Stimulated activated CD4-positive, alpha-beta T cell treated with anti-CD3 and anti-CD28 coated beads, Interleukin-1b, Interleukin-23, amount 100 ng/mL, for 48 hours (primary cell): ENCODE measurements at regions not wholly inside any gene's neighbourhood (a gene's known extent, or its start where the extent isn't known, plus 50 kb on each side); places are given as distances from the start of the nearest gene placed in this dataset.

Source experiments
- DNase-seq: peaks from one replicate; pipeline ENCODE4 v3.0.0-alpha.2; 2020

GRCh38 chr15:93212578-93212977, 123.6 kb upstream of the RGMA start:
- DNase-seq = no peak

DNA sequence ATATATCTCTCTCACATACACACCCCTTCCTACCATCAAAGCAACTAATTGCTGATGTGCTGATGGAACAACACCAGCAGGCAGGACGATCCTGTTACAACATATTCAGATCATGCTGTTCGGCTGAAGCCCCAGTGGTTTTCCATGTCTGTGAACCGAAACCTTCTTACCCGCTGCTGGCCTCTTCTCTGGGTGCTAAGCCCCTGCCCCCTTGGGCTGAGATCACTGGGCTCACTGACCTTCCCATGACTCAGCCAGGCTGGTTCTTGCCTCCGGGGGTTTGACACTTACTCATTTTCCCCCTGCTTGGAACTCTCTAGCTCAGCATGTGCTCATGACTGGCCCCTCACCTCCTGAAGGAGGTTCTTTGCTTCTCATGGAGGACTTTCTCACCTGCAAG, 122.0 kb upstream of the RGMA start:
- no peak for DNase-seq

DNA sequence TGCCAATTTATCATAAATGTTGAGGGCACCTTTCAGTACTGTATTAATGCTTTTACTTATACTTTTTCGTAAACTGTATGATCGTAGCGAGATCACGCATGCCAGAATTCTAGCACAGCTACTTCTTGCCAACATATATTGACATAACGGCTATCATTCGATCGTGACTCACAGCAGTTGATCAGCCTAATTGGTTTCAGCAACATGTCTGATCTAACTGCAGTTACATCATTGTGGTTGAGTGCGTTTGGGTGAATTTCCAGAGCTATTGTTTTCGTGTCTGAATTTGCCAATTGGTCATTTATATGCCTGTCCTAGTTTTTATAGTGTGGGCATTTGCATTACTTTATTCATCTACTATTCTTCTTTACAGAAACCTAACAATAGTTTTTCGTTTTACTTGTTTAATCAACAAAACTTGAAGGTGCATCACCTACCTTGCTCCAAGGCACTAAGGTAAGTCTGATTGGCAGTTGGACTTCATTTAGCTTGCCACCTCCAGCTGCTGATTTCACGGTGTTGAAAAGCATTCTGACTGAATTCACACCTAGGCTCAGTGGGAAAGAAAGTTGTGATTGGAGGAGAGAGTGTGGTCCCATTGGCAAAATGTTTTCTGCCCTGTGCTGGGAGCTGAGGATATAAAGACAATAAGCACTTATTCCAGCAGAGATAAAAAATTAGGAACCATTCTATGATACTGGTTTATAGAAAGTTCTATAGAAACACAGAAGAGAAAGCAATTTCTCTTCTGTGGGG, 120.9 kb upstream of the RGMA start:
- DNase-seq = no peak

- no peak for DNase-seq
Measured at GRCh38 chr15:93206893-93207292, 117.9 kb upstream of the RGMA start.

- DNase-seq = no peak
Measured at GRCh38 chr15:93205413-93205812, 116.4 kb upstream of the RGMA start.

GRCh38 chr15:93203036-93203435, 114.0 kb upstream of the RGMA start:
- no peak for DNase-seq

- no peak for DNase-seq
Measured at GRCh38 chr15:93202405-93202804, 113.4 kb upstream of the RGMA start.

- no peak for DNase-seq
Measured at GRCh38 chr15:93201940-93202339, 112.9 kb upstream of the RGMA start.

DNA sequence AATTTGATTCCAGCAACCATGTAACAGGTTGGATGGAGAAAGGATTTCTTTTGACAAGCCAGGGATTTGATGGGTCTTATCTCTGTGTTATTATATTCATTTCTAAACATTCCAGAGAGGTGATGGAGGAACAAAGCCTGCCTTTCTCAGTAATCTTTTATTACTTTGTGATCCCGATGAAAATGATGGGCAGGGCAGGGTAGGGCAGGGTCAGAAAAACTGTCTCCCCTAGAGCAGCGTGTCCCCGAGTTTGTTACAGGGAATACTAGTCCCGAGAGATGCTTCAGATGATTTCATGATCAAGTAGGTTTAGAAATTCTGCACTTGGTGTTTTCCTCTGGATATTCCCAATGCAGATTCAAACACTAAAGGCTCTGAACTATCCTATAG, 111.8 kb upstream of the RGMA start:
- no peak for DNase-seq

DNA sequence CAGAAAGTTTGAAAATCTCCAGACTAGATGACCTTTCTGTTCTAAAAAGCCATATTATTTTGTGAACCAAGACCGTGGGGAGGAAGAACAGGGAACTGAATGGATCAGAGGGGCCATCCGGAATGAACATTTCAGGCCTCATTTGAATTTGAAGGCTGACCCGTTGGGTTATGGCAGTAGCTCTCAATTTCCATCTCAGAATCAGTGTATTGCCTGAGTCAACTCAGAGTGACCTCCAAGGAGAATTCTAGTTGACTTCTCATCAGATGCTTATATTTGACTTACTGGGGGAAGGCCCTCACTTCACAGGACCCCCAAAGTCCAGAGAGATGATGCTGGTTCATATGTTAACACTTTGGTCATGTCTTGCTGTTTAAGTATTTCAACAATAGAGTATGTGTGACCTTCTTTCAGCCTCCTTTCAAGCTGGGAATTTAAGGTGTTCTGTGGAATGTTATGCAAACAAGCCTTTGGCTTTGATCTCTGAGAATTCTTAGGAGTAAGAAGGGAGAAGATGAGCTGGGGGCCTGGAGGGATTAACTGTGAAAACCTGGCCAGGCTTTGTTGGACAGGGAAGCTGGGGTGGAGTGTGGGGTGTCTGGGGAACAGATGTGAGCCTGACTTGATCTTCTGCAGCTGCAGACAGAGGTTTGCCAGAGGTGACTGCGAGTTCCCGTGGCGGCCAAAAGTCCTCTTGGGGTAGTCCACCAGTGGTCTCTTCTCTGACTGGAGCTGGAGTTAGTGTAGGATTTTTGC, 111.2 kb upstream of the RGMA start:
- DNase-seq = no peak

GRCh38 chr15:93196135-93196670, 107.2 kb upstream of the RGMA start:
- no peak for DNase-seq

DNA sequence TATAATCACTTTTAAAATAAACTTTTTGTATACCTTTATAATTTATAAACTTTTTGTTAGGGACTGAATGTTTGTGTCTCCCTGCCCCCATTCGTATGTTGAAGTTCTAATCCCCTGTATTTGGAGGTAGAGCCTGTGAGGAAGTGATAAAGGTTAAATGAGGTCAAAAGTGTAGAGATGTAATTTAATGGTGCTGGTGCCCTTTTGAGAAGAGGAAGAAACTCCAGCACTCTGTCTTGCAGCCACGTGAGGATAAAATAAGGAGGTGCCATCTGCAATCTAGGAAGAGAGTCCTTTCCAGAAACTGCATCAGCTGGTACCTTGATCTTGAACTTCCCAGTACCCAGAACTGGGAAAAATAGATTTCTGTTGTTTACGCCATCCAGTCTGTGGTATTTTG, 106.1 kb upstream of the RGMA start:
- DNase-seq = no peak

DNA sequence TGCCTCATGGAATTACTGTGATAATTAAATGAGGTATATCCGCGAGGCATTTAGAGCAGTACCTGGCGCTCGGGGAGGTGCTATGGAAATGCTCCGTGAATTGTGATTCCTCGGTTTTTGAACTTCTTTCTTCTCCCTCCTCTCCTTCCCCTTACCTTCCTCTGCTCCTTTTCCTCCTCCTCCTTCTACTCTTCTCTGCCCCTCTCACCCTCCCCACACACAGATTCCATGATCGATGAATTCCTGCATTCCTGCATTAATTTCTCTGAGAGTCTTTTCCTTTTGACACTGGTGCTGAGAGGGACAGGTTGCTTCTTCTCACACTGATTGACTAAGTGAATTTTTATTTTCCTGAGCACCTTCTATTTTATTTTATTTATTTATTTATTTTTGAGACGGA, 101.2 kb upstream of the RGMA start:
- no peak for DNase-seq

- no peak for DNase-seq
Measured at GRCh38 chr15:93189561-93189960, 100.5 kb upstream of the RGMA start.

GRCh38 chr15:93188236-93188635, 99.2 kb upstream of the RGMA start:
- DNase-seq = no peak

DNA sequence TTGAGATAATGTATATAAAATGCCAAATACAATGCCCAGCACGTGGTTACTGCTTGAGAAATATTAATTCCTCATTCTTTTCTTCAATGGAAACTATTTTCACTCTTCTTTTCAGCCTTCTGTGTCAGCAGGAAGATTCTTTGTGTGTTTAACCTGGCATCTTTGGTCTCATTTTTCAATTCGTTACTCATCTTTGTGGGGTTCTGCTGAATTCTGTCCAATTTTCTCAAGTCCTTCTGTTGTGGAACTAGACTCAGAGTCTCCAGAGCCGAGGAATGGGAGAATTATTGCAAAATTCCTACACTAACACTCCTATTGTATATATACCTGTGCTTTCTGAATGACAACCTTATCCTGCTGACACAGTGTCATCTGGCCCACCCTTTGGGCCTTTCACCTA, 96.8 kb upstream of the RGMA start:
- no peak for DNase-seq

DNA sequence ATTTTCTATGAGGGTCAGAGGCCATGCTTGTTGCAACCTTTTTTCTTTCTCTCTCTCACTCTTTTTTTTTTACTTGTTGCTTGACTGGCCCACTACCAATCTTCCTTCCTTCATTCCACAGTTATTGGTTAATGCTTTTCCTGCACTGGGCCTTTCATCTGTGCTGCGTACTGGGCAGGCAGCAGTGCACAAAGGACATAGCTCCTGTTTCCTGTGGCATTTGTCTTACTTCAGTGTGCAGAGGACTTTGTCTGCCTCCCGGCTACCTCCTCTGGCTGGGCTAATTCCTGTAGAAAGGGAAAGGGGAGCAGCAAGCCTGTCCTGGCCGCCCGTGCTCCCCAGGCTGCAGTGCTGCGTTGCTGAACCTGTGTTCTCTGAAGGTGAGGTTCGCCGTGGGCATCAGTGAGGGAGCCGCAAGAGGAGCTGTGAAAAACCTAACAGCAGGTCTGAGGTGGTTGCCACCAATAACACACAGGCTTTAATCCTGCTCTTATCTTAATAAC, 93.7 kb upstream of the RGMA start:
- DNase-seq = no peak

- DNase-seq = no peak
Measured at GRCh38 chr15:93180656-93181055, 91.6 kb upstream of the RGMA start.

DNA sequence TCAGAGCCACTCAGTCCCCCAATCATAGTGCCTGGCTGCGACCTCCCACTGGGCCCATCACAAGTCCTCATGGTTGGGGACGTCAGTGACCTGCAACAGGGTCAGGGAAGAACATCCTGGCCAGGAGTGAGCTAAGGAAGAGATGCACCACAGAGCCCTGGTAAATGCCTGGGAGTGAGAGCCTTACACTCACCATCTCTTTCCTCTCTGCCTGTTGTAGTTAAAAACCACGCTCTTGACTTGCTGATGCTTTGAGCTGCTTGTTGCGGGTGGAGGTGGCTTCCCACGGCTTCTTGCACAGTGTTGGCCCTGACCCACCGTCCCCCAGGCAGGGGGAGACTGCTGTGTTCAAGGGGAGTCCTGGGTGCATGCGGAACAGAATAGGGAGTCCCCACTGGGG, 91.1 kb upstream of the RGMA start:
- DNase-seq = no peak

DNA sequence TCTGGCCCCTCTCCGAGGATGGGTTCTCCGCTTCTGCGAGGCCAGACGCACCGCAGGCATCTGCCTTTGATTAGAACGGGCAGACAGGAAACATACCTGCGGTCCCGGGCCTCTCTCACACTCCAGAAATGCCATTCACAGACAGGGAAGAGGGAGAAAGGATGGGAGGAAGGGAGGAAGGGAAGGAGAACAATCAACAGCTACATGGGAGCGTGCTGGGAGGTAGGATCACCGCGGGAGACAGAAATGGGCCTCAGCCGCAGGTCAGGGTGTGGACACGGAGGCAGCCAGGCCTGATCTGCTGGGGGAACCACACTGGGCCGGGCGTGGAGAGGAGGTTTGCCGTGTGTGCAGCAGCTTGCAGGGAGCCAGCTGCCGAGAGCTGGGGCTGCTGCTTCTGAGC, 90.7 kb upstream of the RGMA start:
- DNase-seq = no peak

DNA sequence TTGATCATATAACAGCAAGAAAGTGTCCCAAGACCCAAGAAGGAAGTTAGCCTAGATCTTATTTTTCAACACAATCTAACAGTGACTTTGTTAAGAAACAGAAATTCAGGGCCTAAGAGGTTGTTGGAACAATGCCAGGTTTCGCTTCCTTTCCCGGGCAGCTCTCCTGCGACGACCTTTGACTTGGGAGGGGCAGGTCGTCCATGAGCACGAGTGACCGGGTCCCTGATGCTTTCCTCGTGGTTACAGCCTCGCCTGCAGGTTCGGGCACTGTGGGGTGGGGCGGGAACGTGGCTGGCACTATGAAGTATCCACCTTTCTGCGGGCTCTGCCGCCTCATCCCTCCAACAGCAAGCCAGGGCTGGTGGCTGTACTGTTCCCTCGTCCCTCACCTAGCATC, 90.1 kb upstream of the RGMA start:
- no peak for DNase-seq

GRCh38 chr15:93178371-93178770, 89.4 kb upstream of the RGMA start:
- no peak for DNase-seq

DNA sequence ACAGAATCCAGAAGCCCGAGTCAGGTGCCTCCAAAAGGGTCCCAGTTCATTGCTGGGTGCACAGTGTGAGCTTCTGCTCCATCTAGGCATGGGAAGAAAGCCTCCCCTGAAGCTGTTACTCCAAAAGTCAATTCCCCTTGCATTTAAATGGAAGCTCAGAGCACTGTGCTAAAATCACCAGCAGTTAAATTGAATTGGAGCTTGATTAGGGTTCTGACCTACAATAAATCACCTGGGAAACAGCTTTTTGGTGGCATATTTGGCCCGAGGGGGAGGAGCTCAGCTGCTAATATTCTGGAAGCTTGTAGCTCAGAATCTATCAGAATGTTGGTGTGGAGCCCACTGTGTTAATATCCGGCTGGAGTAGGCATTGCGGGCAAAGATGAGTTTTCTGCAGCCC, 87.1 kb upstream of the RGMA start:
- no peak for DNase-seq

GRCh38 chr15:93174836-93175235, 85.8 kb upstream of the RGMA start:
- DNase-seq = no peak
